ENCODE measurements at regions not wholly inside any gene's neighbourhood (a gene's known extent, or its start where the extent isn't known, plus 50 kb on each side); places are given as distances from the start of the nearest gene placed in this dataset.

GRCh38 chr18:45456090-45457021, 158.9 kb upstream of the SLC14A2 start:
- ATAC-seq (ENCODE audit: low read depth) (no peak), DNase-seq (no peak)
- no peaks in the 10 kb centered on the region for H3K4me1 ChIP-seq (ENCODE audit: control insufficient read depth, insufficient read depth, low read length)
- in situ Hi-C loops (cut with MboI; ENCODE audit: low sequenced_read_pairs) = no loop called here
- H3K27ac ChIP-seq (ENCODE audit: insufficient read depth, low read length) = no peak overlapping the region
- no peaks in the 10 kb centered on the region for H3K79me1 ChIP-seq (ENCODE audit: low read depth in 1 of 2, low read length in 2 of 2)
- no peak overlapping the region for H3K4me3 ChIP-seq (ENCODE audit: insufficient read depth, low read depth, low read length)
- no peaks in the 10 kb centered on the region for H4K20me1 ChIP-seq (ENCODE audit: insufficient read depth, low read length)
- H4K8ac ChIP-seq (ENCODE audit: low read depth in 2 of 2, low read length in 2 of 2) = no peak overlapping the region
- no peaks in the 10 kb centered on the region for H3K27me3 ChIP-seq (ENCODE audit: control insufficient read depth, insufficient read depth, low read length)
- no peak overlapping the region for H3K14ac ChIP-seq (replicated peaks; ENCODE audit: low read depth, low read length)
- ChIA-PET CTCF (no interaction called here), POLR2A (ENCODE audit: unreplicated experiment) (no interaction called here)
- no peak for TF ChIP-seq MAFK (IDR thresholded peaks at IDR 0.05; ENCODE audit: low read depth, low read length)
- no peak for TF ChIP-seq CEBPB (IDR thresholded peaks at IDR 0.05; ENCODE audit: low read depth, low read length)
- no peak overlapping the region for H2BK20ac ChIP-seq (ENCODE audit: low read depth, low read length)
- BruUV-seq (replicated peaks) = no TSS peak
- H2BK120ac ChIP-seq (ENCODE audit: low read depth, low read length) = no peak overlapping the region
- H3K18ac ChIP-seq (ENCODE audit: low read depth, low read length) = no peak overlapping the region
- H2AFZ ChIP-seq (replicated peaks; ENCODE audit: low read length, poor library complexity) = no peak overlapping the region
- H4K5ac ChIP-seq (ENCODE audit: low read depth, low read length) = no peak overlapping the region
- H3K9me3 ChIP-seq (ENCODE audit: control insufficient read depth, insufficient read depth, low read length) = no peaks in the 10 kb centered on the region
- no peak overlapping the region for H3K56ac ChIP-seq (ENCODE audit: extremely low read depth, insufficient read depth, low read length)
- no peak overlapping the region for H3K4me2 ChIP-seq (ENCODE audit: low read depth, low read length)
- no peak overlapping the region for H2BK15ac ChIP-seq (ENCODE audit: low read depth, low read length)
- dilution Hi-C loops (cut with HindIII; ENCODE audit: low sequenced_read_pairs, unreplicated experiment) = no loop called here
- H2BK5ac ChIP-seq (ENCODE audit: low read depth, low read length, poor library complexity, severe bottlenecking) = no peak overlapping the region
- no peaks in the 10 kb centered on the region for H3K9me1 ChIP-seq (ENCODE audit: insufficient read depth, low read length)
- H4K91ac ChIP-seq (ENCODE audit: insufficient read depth, low read depth, low read length) = no peak overlapping the region
- H2AK9ac ChIP-seq (replicated peaks; ENCODE audit: low read depth, low read length, poor library complexity) = no peak overlapping the region
- WGBS, 2 experiments (ENCODE audit: extremely low coverage in 2 of 2, insufficient read length in 1 of 2) = no CpG with 5 or more reads among the region's 5 CpGs
- H3K36me3 ChIP-seq (ENCODE audit: control insufficient read depth, insufficient read depth, low read length) = no peaks in the 10 kb centered on the region
- intact Hi-C loops (cut with micrococcal nuclease) = no loop called here
- H3K9ac ChIP-seq (ENCODE audit: low read depth, low read length) = no peak overlapping the region
- H3K4ac ChIP-seq (ENCODE audit: low read depth, low read length) = no peak overlapping the region
- no peak overlapping the region for H2AK5ac ChIP-seq (ENCODE audit: low read depth, low read length)
- H3K23ac ChIP-seq (ENCODE audit: low read depth, low read length) = no peak overlapping the region

Measured in IMR-90 (cell line).